Smooth muscle cell (in vitro differentiated cells): ENCODE measurements at regions not wholly inside any gene's neighbourhood (a gene's known extent, or its start where the extent isn't known, plus 50 kb on each side); places are given as distances from the start of the nearest gene placed in this dataset.

ENCODE experiments used
- DNase-seq: peaks from one replicate; lab custom pipeline; 2025; ENCODE audit not compliant: unreplicated experiment; lab: John Stamatoyannopoulos, UW
- H2AFZ ChIP-seq: fragments of 200-600 bp; sonication (generic); 2 replicates; pipeline ENCODE4 v1.6.0; 2016; ENCODE audit warnings: antibody characterized with exemption, low read depth, mild to moderate bottlenecking
- H3F3A ChIP-seq: fragments of 200-600 bp; sonication (generic); 2 replicates; pipeline ENCODE4 v1.6.0; 2017; ENCODE audit warnings: antibody characterized with exemption, low read depth
- H3K27ac ChIP-seq: fragments of 200-600 bp; sonication (generic); 2 replicates; pipeline ENCODE4 v1.5.1; 2016; ENCODE audit warnings: low read depth, mild to moderate bottlenecking
- H3K27me3 ChIP-seq: fragments of 200-600 bp; sonication (generic); 2 replicates; pipeline ENCODE4 v1.6.1; 2016; ENCODE audit warnings: low read depth, mild to moderate bottlenecking
- H3K36me3 ChIP-seq: fragments of 200-600 bp; sonication (generic); 2 replicates; pipeline ENCODE4 v1.5.1; 2016; ENCODE audit warnings: low read depth
- H3K4me1 ChIP-seq: fragments of 200-600 bp; sonication (generic); 2 replicates; pipeline ENCODE4 v1.5.1; 2016; ENCODE audit warnings: low read depth
- H3K4me2 ChIP-seq: fragments of 200-600 bp; sonication (generic); 2 replicates; pipeline ENCODE4 v1.6.0; 2016; ENCODE audit warnings: mild to moderate bottlenecking
- H3K4me3 ChIP-seq: fragments of 200-600 bp; sonication (generic); 2 replicates; pipeline ENCODE4 v1.5.1; 2016; ENCODE audit warnings: mild to moderate bottlenecking
- H3K79me2 ChIP-seq: fragments of 200-600 bp; sonication (generic); 2 replicates; pipeline ENCODE4 v1.6.0; 2016; ENCODE audit warnings: low read depth, mild to moderate bottlenecking
- H3K9ac ChIP-seq: fragments of 200-600 bp; sonication (generic); 2 replicates; pipeline ENCODE4 v1.6.0; 2016; ENCODE audit warnings: low read depth
- H3K9me3 ChIP-seq: fragments of 200-600 bp; sonication (generic); replicated peaks from 2 replicates; pipeline ENCODE4 v1.5.1; 2016; ENCODE audit warnings: low read depth
- H4K20me1 ChIP-seq: fragments of 200-600 bp; sonication (generic); 2 replicates; pipeline ENCODE4 v1.6.0; 2016; ENCODE audit warnings: low read depth
- CTCF ChIP-seq: fragments of 200-600 bp; sonication (generic); IDR thresholded peaks from 2 replicates; pipeline ENCODE4 v1.5.1; 2017; ENCODE audit warnings: borderline replicate concordance, mild to moderate bottlenecking, antibody characterized with exemption; ENCODE audit not compliant: insufficient read depth, poor library complexity, severe bottlenecking
- WGBS: methylation state at CpG from one replicate; pipeline ENCODE4 v1.1.7; 2016; ENCODE audit warnings: low lambda C conversion rate; 5-methylcytosine and 5-hydroxymethylcytosine counted together

- H3K9me3 ChIP-seq, result no peaks in the 10 kb centered on the region
- peak overlapping the region; percentile 42 for H2AFZ ChIP-seq
- no peaks in the 10 kb centered on the region for H3K36me3 ChIP-seq
- DNase-seq, result no peak
- H3K27ac ChIP-seq, result peak overlapping the region; percentile 79
- no peak overlapping the region for H3K4me3 ChIP-seq
- peak overlapping the region; percentile 44 for H3K4me2 ChIP-seq
- no peaks in the 10 kb centered on the region for H4K20me1 ChIP-seq
- peaks cover 13% of the 10 kb centered on the region for H3K4me1 ChIP-seq
- WGBS, result 38% methylated on average over 1 of the region's 1 CpG
- H3K9ac ChIP-seq, result no peak overlapping the region
- no peaks in the 10 kb centered on the region for H3K27me3 ChIP-seq
- TF ChIP-seq CTCF, result no peak
- no peaks in the 10 kb centered on the region for H3K79me2 ChIP-seq
- H3F3A ChIP-seq, result no peaks in the 10 kb centered on the region
These were observed 72.5 kb upstream of the NYAP2 start for GRCh38 chr2:225326969-225327368.

- H2AFZ ChIP-seq, result no peak overlapping the region
- H3K36me3 ChIP-seq, result no peaks in the 10 kb centered on the region
- H3F3A ChIP-seq, result no peaks in the 10 kb centered on the region
- H3K79me2 ChIP-seq, result no peaks in the 10 kb centered on the region
- no peak overlapping the region for H3K4me2 ChIP-seq
- H3K4me3 ChIP-seq, result no peak overlapping the region
- H3K27me3 ChIP-seq, result no peaks in the 10 kb centered on the region
- TF ChIP-seq CTCF, result no peak
- no peak overlapping the region for H3K27ac ChIP-seq
- no peaks in the 10 kb centered on the region for H3K9me3 ChIP-seq
- H4K20me1 ChIP-seq, result no peaks in the 10 kb centered on the region
- DNase-seq, result no peak
- H3K9ac ChIP-seq, result no peak overlapping the region
- H3K4me1 ChIP-seq, result no peaks in the 10 kb centered on the region
These were observed 79.6 kb upstream of the NYAP2 start for GRCh38 chr2:225319872-225320271.

- Histone ChIP-seq H4K20me1 (no peaks in the 10 kb centered on the region), H3K4me2 (no peak overlapping the region), H3K36me3 (no peaks in the 10 kb centered on the region), H3K27ac (no peak overlapping the region), H2AFZ (no peak overlapping the region), H3F3A (no peaks in the 10 kb centered on the region), H3K9me3 (no peaks in the 10 kb centered on the region), H3K4me1 (no peaks in the 10 kb centered on the region), H3K4me3 (no peak overlapping the region), H3K9ac (no peak overlapping the region), H3K27me3 (no peaks in the 10 kb centered on the region), H3K79me2 (no peaks in the 10 kb centered on the region)
- WGBS, result 100% methylated on average over 1 of the region's 1 CpG
- no peak for DNase-seq
- no peak for TF ChIP-seq CTCF
These were observed 81.1 kb upstream of the NYAP2 start for GRCh38 chr2:225318440-225318839.

GRCh38 chr2:225317186-225317585 is 82.3 kb upstream of the NYAP2 start:
- H3K27me3 ChIP-seq, result no peaks in the 10 kb centered on the region
- no peak for DNase-seq
- no peaks in the 10 kb centered on the region for H4K20me1 ChIP-seq
- no peak overlapping the region for H3K4me2 ChIP-seq
- no peaks in the 10 kb centered on the region for H3K79me2 ChIP-seq
- no peaks in the 10 kb centered on the region for H3K9me3 ChIP-seq
- no peaks in the 10 kb centered on the region for H3F3A ChIP-seq
- no peak overlapping the region for H3K4me3 ChIP-seq
- H3K27ac ChIP-seq, result no peak overlapping the region
- no peak for TF ChIP-seq CTCF
- H3K4me1 ChIP-seq, result no peaks in the 10 kb centered on the region
- no peak overlapping the region for H3K9ac ChIP-seq
- H3K36me3 ChIP-seq, result no peaks in the 10 kb centered on the region
- H2AFZ ChIP-seq, result no peak overlapping the region
